Liver (tissue), 8 donors: ENCODE measurements at regions not wholly inside any gene's neighbourhood (a gene's known extent, or its start where the extent isn't known, plus 50 kb on each side); places are given as distances from the start of the nearest gene placed in this dataset.

Source experiments
- DNase-seq: peaks from one replicate; pipeline ENCODE4 v3.0.0-alpha.2; 2017; ENCODE audit warnings: low spot score
- H3K27ac ChIP-seq, 2 donors: one replicate each; pipeline ENCODE4 v1.7.0; 2013; ENCODE audit warnings: inconsistent platforms in 2 of 2, low read length in 2 of 2, control low read depth in 1 of 2, low read depth in 1 of 2, mild to moderate bottlenecking in 1 of 2
- H3K27me3 ChIP-seq, 4 donors: one replicate each; pipeline versions ENCODE4 v1.6.1 to v1.7.0; 2013; ENCODE audit warnings: low read length in 3 of 4, inconsistent platforms in 1 of 4, mild to moderate bottlenecking in 1 of 4, moderate library complexity in 1 of 4; ENCODE audit not compliant: control insufficient read depth in 4 of 4, insufficient read depth in 4 of 4
- H3K36me3 ChIP-seq, 4 donors: one replicate each; pipeline versions ENCODE4 v1.6.1 to v1.7.0; 2013; ENCODE audit warnings: low read length in 3 of 4, mild to moderate bottlenecking in 3 of 4, low read depth in 1 of 4, moderate library complexity in 1 of 4; ENCODE audit not compliant: control insufficient read depth in 4 of 4, insufficient read depth in 3 of 4
- H3K4me1 ChIP-seq, 4 donors: one replicate each; pipeline versions ENCODE4 v1.6.1 to v1.7.0; 2013; ENCODE audit warnings: low read length in 3 of 4, mild to moderate bottlenecking in 3 of 4, moderate library complexity in 1 of 4; ENCODE audit not compliant: control insufficient read depth in 4 of 4, insufficient read depth in 4 of 4
- H3K4me3 ChIP-seq, 3 donors: one replicate each; pipeline versions ENCODE4 v1.6.1 to v1.7.0; 2013; ENCODE audit warnings: low read length in 3 of 3, control low read depth in 1 of 3, low read depth in 1 of 3, mild to moderate bottlenecking in 1 of 3
- H3K9ac ChIP-seq, 2 donors: one replicate each; pipeline ENCODE4 v1.7.0; 2013; ENCODE audit warnings: low read length in 2 of 2, mild to moderate bottlenecking in 2 of 2, moderate library complexity in 2 of 2, control low read depth in 1 of 2, low read depth in 1 of 2
- H3K9me3 ChIP-seq, 4 donors: one replicate each; pipeline versions ENCODE4 v1.6.1 to v1.7.0; 2013; ENCODE audit warnings: low read length in 3 of 4; ENCODE audit not compliant: control insufficient read depth in 4 of 4
- ATF3 ChIP-seq: IDR thresholded peaks from 2 replicates; pipeline ENCODE4 v1.6.1; 2016; ENCODE audit warnings: antibody characterized with exemption
- CTCF ChIP-seq: fragments of 150-350 bp; IDR thresholded peaks from 2 replicates; pipeline ENCODE4 v1.5.1; 2017; ENCODE audit warnings: improper control_type of control experiment, low read depth, low read length; ENCODE audit not compliant: missing input control
- EGR1 ChIP-seq, 2 donors: IDR thresholded peaks; 2 replicates each; pipeline ENCODE4 v1.6.1; 2016 to 2018; ENCODE audit warnings: antibody characterized with exemption in 2 of 2, low read depth in 2 of 2
- FOXA1 ChIP-seq: IDR thresholded peaks from 2 replicates; pipeline ENCODE4 v1.6.1; 2016; ENCODE audit warnings: antibody characterized with exemption
- FOXA2 ChIP-seq: IDR thresholded peaks from 2 replicates; pipeline ENCODE4 v1.6.1; 2016; ENCODE audit warnings: antibody characterized with exemption
- GABPA ChIP-seq, 2 donors: IDR thresholded peaks in 1 of 2; conservative IDR thresholded peaks in 1 of 2; 2 replicates each; pipeline ENCODE4 v1.6.1; 2016; ENCODE audit warnings: antibody characterized with exemption in 2 of 2, mild to moderate bottlenecking in 1 of 2, moderate library complexity in 1 of 2
- HNF4A ChIP-seq, 2 donors: conservative IDR thresholded peaks; 2 replicates each; pipeline ENCODE4 v1.6.1; 2016; ENCODE audit warnings: antibody characterized with exemption in 2 of 2, mild to moderate bottlenecking in 2 of 2
- HNF4G ChIP-seq: IDR thresholded peaks from 2 replicates; pipeline ENCODE4 v1.6.1; 2016; ENCODE audit warnings: antibody characterized with exemption
- JUND ChIP-seq, 2 donors: IDR thresholded peaks; 2 replicates each; pipeline ENCODE4 v1.6.1; 2016; ENCODE audit warnings: antibody characterized with exemption in 2 of 2
- NR2F2 ChIP-seq: IDR thresholded peaks from 2 replicates; pipeline ENCODE4 v1.6.1; 2016; ENCODE audit warnings: antibody characterized with exemption
- RAD21 ChIP-seq, 2 donors: IDR thresholded peaks; 2 replicates each; pipeline ENCODE4 v1.6.1; 2016; ENCODE audit warnings: antibody characterized with exemption in 2 of 2, mild to moderate bottlenecking in 2 of 2
- RXRA ChIP-seq, 2 donors: IDR thresholded peaks; 2 replicates each; pipeline ENCODE4 v1.6.1; 2017 to 2018; ENCODE audit warnings: antibody characterized with exemption in 2 of 2, mild to moderate bottlenecking in 1 of 2
- SP1 ChIP-seq: IDR thresholded peaks from 2 replicates; pipeline ENCODE4 v1.6.1; 2018; ENCODE audit warnings: antibody characterized with exemption, mild to moderate bottlenecking
- TAF1 ChIP-seq: conservative IDR thresholded peaks from 2 replicates; pipeline ENCODE4 v1.6.1; 2016; ENCODE audit warnings: antibody characterized with exemption, mild to moderate bottlenecking
- YY1 ChIP-seq: IDR thresholded peaks from 2 replicates; pipeline ENCODE4 v1.6.1; 2016; ENCODE audit warnings: antibody characterized with exemption, mild to moderate bottlenecking
- ZBTB33 ChIP-seq: IDR thresholded peaks from 2 replicates; pipeline ENCODE4 v1.6.1; 2016; ENCODE audit warnings: antibody characterized with exemption
- WGBS: extraction: QIAGEN DNeasy Blood & Tissue Kit; methylation state at CpG from one replicate; pipeline ENCODE4 v1.1.7; 2013; 5-methylcytosine and 5-hydroxymethylcytosine counted together
- TF ChIP-seq, protein P1 (sequence below): IDR thresholded peaks from 2 replicates; pipeline ENCODE4 v1.6.1; 2016; ENCODE audit warnings: antibody characterized with exemption, mild to moderate bottlenecking
- TF ChIP-seq, protein P2 (sequence below): IDR thresholded peaks from 2 replicates; pipeline ENCODE4 v1.6.1; 2016; ENCODE audit warnings: antibody characterized with exemption
- donor health status: healthy.
- donor health status: healthy.
- donor health status: healthy.
- donor health status: healthy.
- donor health status: healthy.

GRCh38 chr20:40558212-40558611, 130.8 kb downstream of the MAFB start (continued):
- TF ChIP-seq, protein P1, sequence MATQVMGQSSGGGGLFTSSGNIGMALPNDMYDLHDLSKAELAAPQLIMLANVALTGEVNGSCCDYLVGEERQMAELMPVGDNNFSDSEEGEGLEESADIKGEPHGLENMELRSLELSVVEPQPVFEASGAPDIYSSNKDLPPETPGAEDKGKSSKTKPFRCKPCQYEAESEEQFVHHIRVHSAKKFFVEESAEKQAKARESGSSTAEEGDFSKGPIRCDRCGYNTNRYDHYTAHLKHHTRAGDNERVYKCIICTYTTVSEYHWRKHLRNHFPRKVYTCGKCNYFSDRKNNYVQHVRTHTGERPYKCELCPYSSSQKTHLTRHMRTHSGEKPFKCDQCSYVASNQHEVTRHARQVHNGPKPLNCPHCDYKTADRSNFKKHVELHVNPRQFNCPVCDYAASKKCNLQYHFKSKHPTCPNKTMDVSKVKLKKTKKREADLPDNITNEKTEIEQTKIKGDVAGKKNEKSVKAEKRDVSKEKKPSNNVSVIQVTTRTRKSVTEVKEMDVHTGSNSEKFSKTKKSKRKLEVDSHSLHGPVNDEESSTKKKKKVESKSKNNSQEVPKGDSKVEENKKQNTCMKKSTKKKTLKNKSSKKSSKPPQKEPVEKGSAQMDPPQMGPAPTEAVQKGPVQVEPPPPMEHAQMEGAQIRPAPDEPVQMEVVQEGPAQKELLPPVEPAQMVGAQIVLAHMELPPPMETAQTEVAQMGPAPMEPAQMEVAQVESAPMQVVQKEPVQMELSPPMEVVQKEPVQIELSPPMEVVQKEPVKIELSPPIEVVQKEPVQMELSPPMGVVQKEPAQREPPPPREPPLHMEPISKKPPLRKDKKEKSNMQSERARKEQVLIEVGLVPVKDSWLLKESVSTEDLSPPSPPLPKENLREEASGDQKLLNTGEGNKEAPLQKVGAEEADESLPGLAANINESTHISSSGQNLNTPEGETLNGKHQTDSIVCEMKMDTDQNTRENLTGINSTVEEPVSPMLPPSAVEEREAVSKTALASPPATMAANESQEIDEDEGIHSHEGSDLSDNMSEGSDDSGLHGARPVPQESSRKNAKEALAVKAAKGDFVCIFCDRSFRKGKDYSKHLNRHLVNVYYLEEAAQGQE: no peak
- TF ChIP-seq TAF1: no peak
- no peak for TF ChIP-seq ATF3
- TF ChIP-seq, protein P2, sequence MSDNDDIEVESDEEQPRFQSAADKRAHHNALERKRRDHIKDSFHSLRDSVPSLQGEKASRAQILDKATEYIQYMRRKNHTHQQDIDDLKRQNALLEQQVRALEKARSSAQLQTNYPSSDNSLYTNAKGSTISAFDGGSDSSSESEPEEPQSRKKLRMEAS: no peak
- no peak for TF ChIP-seq NR2F2
- TF ChIP-seq HNF4A (conservative IDR thresholded peaks at IDR 0.05): no peak
- TF ChIP-seq RAD21 (IDR thresholded peaks at IDR 0.05): no peak
- TF ChIP-seq SP1: no peak
- no peak for TF ChIP-seq EGR1 (IDR thresholded peaks at IDR 0.05; ENCODE audit: low read depth in 2 of 2)
- TF ChIP-seq FOXA2: no peak
- no peak for TF ChIP-seq FOXA1

GRCh38 chr20:40551125-40551530, 137.9 kb downstream of the MAFB start:
- Histone ChIP-seq H3K4me3 (peak overlapping the region in 1 of 3 donors; percentile 12), H3K27ac (peak overlapping the region; percentile 77 to 89), H3K9ac (no peak overlapping the region), H3K9me3 (peaks cover 0 to 5% (median 2%) of the 10 kb centered on the region in 4 donors), H3K27me3 (no peaks in the 10 kb centered on the region), H3K36me3 (no peaks in the 10 kb centered on the region), H3K4me1 (peaks cover 0 to 19% (median 12%) of the 10 kb centered on the region in 4 donors)
- 7% methylated on average over 1 of the region's 1 CpG for WGBS
- TF ChIP-seq NR2F2: peak; percentile 100
- peak; percentile 72 for TF ChIP-seq TAF1
- TF ChIP-seq EGR1 (IDR thresholded peaks at IDR 0.05; ENCODE audit: low read depth in 2 of 2): peak; percentile 82 to 90
- TF ChIP-seq HNF4G: peak; percentile 91
- TF ChIP-seq SP1: peak; percentile 100
- TF ChIP-seq JUND (IDR thresholded peaks at IDR 0.05): peak; percentile 83 to 84
- TF ChIP-seq, protein P1: peak; percentile 91
- TF ChIP-seq GABPA (IDR thresholded peaks at IDR 0.05 in 1 of 2, conservative IDR thresholded peaks at IDR 0.05 in 1 of 2): peak in 1 of 2 donors; percentile 71
- peak; percentile 98 to 99 for TF ChIP-seq RXRA (IDR thresholded peaks at IDR 0.05)
- peak; percentile 75 for TF ChIP-seq ATF3
- TF ChIP-seq CTCF: peak; percentile 23
- TF ChIP-seq HNF4A (conservative IDR thresholded peaks at IDR 0.05): peak; percentile 96 to 98
- TF ChIP-seq YY1: peak; percentile 96
- peak; percentile 91 for TF ChIP-seq ZBTB33
- TF ChIP-seq FOXA1: peak; percentile 93
- peak; percentile 76 for TF ChIP-seq FOXA2
- TF ChIP-seq RAD21 (IDR thresholded peaks at IDR 0.05): peak; percentile 75 to 77
- TF ChIP-seq, protein P2: peak; percentile 99
- peak; percentile 70 for DNase-seq
